ENCODE measurements at regions not wholly inside any gene's neighbourhood (a gene's known extent, or its start where the extent isn't known, plus 50 kb on each side); places are given as distances from the start of the nearest gene placed in this dataset.
"Not testable (repeated sequence)": the region's sequence is repeated elsewhere in the genome, so short reads cannot be mapped to it uniquely, and the experiment has no call there.

DNA sequence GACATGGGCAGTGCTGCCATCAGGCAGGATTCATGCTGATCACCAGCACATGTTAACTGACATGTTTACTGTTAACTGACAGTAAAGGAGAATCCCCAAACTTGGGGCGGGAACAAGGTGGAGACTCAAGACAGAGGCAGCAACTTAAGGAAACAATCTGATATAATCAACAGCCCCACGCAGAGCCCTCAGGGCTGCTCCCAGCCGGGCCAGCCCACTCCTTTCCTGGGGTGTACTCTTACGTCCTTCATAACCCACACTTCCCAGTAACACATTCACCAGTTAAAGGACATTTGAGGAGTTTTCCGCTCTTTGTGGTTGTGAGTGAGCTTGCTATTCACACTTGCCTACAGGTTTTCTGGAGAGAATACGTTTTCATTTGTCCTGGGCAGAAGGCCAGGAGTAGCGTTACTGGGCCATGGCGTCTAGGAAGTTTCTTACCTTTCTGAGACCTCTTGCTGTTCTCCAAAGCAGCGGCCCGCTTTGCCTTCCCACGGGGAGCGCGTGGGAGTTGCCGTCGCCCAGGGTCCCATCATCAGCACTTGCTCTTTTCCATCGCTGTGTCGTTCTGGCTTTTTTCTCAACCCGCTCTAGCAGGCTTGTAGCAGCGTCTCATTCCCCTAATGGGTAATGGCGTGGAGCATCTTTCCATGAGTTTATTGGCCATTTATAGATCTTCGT is 56.4 kb downstream of the FOXF2 start:
- 72% methylated on average over 12 of the region's 21 CpGs for WGBS (ENCODE audit: insufficient coverage, low coverage, low lambda C conversion rate, missing lambda C conversion rate)
- no peaks in the 10 kb centered on the region for H3K36me3 ChIP-seq
- TF ChIP-seq, protein P1, sequence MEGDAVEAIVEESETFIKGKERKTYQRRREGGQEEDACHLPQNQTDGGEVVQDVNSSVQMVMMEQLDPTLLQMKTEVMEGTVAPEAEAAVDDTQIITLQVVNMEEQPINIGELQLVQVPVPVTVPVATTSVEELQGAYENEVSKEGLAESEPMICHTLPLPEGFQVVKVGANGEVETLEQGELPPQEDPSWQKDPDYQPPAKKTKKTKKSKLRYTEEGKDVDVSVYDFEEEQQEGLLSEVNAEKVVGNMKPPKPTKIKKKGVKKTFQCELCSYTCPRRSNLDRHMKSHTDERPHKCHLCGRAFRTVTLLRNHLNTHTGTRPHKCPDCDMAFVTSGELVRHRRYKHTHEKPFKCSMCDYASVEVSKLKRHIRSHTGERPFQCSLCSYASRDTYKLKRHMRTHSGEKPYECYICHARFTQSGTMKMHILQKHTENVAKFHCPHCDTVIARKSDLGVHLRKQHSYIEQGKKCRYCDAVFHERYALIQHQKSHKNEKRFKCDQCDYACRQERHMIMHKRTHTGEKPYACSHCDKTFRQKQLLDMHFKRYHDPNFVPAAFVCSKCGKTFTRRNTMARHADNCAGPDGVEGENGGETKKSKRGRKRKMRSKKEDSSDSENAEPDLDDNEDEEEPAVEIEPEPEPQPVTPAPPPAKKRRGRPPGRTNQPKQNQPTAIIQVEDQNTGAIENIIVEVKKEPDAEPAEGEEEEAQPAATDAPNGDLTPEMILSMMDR (IDR thresholded peaks at IDR 0.05), result no peak
- no peaks in the 10 kb centered on the region for H3K4me1 ChIP-seq
- no peak overlapping the region for H3K4me3 ChIP-seq
- no peak overlapping the region for H3K27ac ChIP-seq
- intact Hi-C loops (cut with DNase I), result no loop called here
- H3K27me3 ChIP-seq, result no peaks in the 10 kb centered on the region
- ATAC-seq (no peak), DNase-seq (no peak)
- H3K9me3 ChIP-seq, result no peaks in the 10 kb centered on the region

- no peaks in the 10 kb centered on the region for H3K9me3 ChIP-seq
- no peak overlapping the region for H3K27ac ChIP-seq
- no peak for DNase-seq
- no peak for ATAC-seq
- intact Hi-C loops (cut with DNase I), result no loop called here
- WGBS (ENCODE audit: insufficient coverage, low coverage, low lambda C conversion rate, missing lambda C conversion rate), result 61% methylated on average over 2 of the region's 4 CpGs
- H3K4me3 ChIP-seq, result no peak overlapping the region
- no peaks in the 10 kb centered on the region for H3K27me3 ChIP-seq
- H3K4me1 ChIP-seq, result no peaks in the 10 kb centered on the region
- no peak for TF ChIP-seq POLR2A (IDR thresholded peaks at IDR 0.05)
- TF ChIP-seq, protein P1 (IDR thresholded peaks at IDR 0.05), result no peak
- H3K36me3 ChIP-seq, result no peaks in the 10 kb centered on the region
Observed at GRCh38 chr6:1449896-1450295, 60.5 kb downstream of the FOXF2 start.

GRCh38 chr6:1453024-1453423 is 63.6 kb downstream of the FOXF2 start:
- H3K9me3 ChIP-seq, result no peaks in the 10 kb centered on the region
- H3K27ac ChIP-seq, result no peak overlapping the region
- DNase-seq (no peak), ATAC-seq (no peak)
- no peaks in the 10 kb centered on the region for H3K27me3 ChIP-seq
- TF ChIP-seq POLR2A (IDR thresholded peaks at IDR 0.05), result no peak
- TF ChIP-seq, protein P1 (IDR thresholded peaks at IDR 0.05), result no peak
- H3K4me1 ChIP-seq, result no peaks in the 10 kb centered on the region
- intact Hi-C loops (cut with DNase I), result no loop called here
- H3K36me3 ChIP-seq, result no peaks in the 10 kb centered on the region
- 92% methylated on average over 6 of the region's 8 CpGs for WGBS (ENCODE audit: insufficient coverage, low coverage, low lambda C conversion rate, missing lambda C conversion rate)
- H3K4me3 ChIP-seq, result no peak overlapping the region

GRCh38 chr6:1456816-1457215 is 67.4 kb downstream of the FOXF2 start:
- H3K4me3 ChIP-seq; ATAC-seq; H3K4me1 ChIP-seq; H3K9me3 ChIP-seq; H3K27me3 ChIP-seq; DNase-seq; H3K27ac ChIP-seq; intact Hi-C loops (cut with DNase I); H3K36me3 ChIP-seq: not testable (repeated sequence)
- WGBS (ENCODE audit: insufficient coverage, low coverage, low lambda C conversion rate, missing lambda C conversion rate), result no CpG with 5 or more reads among the region's 22 CpGs

- DNase-seq (no peak), ATAC-seq (no peak)
- no peak overlapping the region for H3K27ac ChIP-seq
- H3K9me3 ChIP-seq, result no peaks in the 10 kb centered on the region
- no peaks in the 10 kb centered on the region for H3K36me3 ChIP-seq
- H3K27me3 ChIP-seq, result no peaks in the 10 kb centered on the region
- H3K4me1 ChIP-seq, result no peaks in the 10 kb centered on the region
- intact Hi-C loops (cut with DNase I), result no loop called here
- no peak overlapping the region for H3K4me3 ChIP-seq
- WGBS (ENCODE audit: insufficient coverage, low coverage, low lambda C conversion rate, missing lambda C conversion rate), result 51% methylated on average over 2 of the region's 2 CpGs
- TF ChIP-seq, protein P1 (IDR thresholded peaks at IDR 0.05), result no peak
- no peak for TF ChIP-seq POLR2A (IDR thresholded peaks at IDR 0.05)
Observed at GRCh38 chr6:1461207-1461606, 71.8 kb downstream of the FOXF2 start.
